Caki2 (cell line): ENCODE measurements at regions not wholly inside any gene's neighbourhood (a gene's known extent, or its start where the extent isn't known, plus 50 kb on each side); places are given as distances from the start of the nearest gene placed in this dataset.

ENCODE experiments used
- DNase-seq: peaks from one replicate; pipeline ENCODE4 v3.0.0-alpha.2; 2015; ENCODE audit warnings: low read depth
- in situ Hi-C: cut with HindIII; loops from 2 replicates; pipeline ENCODE4 v1.10.0; 2016; ENCODE audit warnings: low sequenced_read_pairs, low pct_unique_long_range_greater_than_20kb, mixed read lengths

DNA sequence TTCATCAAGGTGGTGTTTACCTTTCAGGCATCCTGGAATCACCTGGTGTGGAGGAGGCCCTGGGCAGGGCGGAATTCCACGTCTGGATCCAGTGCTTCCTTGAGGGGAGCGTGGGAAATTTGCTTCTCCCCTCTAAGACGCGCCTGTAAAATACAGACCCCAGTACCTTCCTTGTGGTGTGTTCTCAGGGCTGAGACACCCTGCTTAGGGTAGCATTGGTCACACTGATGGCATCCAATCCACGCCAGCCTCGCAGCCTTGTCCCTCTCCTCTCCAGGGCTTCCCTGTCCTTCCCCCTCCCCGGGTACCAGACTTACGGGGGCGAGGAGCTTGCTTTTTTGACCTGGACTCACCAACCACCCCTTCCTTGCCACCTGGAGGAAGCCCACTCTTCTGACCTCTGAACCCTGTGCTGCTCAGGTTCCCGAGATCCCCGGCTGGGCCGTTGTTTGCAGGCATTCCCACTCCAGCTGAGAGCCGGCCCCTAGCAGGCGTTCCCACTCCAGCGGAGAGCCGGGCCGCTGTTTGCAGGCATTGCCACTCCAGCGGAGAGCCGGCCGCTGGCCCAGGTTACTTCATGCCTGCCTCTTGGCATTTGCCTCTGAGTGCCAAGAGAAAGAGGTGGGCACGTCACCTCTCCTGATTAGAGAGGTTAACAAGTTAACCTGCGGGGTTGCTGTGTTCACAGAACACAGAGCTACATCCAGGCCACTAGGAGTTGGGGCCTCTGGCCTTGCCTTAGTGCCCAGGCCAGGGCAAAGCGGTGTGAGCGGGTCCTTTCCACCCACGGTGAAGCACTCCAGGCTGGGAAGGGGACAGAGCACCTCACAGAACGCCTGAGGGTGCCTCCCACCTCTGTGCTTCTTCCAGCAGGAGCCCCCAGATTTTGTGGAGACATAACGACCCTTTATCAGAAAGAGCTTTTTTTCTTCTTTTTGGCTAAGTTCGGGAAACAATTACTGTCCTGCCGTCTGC, 254.0 kb upstream of the PPP2R2D start:
- in situ Hi-C loops, result no loop called here
- DNase-seq, result no peak

DNA sequence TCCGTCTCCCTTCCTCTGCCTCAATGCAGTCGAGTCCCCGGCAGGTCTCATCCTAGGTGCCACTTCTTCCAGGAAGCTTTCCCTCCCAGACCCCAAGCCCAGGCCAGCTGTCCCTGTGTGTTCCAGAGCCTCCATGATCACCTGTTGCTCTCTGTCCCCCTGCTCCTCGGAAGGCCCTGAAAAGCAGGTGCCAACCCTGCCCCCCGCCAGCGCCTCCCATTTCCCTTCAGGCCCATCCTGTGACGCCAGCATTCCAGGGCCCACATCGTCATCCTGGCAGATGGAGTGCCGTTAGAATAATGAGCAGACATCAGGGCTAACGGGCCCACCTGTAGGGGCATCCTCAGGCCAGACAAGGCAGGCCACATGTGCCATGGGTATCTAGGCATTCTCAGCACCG, 253.0 kb upstream of the PPP2R2D start:
- DNase-seq, result no peak
- in situ Hi-C loops, result no loop called here

- DNase-seq, result no peak
- in situ Hi-C loops, result no loop called here
These were observed 252.3 kb upstream of the PPP2R2D start for GRCh38 chr10:131648386-131649020.

DNA sequence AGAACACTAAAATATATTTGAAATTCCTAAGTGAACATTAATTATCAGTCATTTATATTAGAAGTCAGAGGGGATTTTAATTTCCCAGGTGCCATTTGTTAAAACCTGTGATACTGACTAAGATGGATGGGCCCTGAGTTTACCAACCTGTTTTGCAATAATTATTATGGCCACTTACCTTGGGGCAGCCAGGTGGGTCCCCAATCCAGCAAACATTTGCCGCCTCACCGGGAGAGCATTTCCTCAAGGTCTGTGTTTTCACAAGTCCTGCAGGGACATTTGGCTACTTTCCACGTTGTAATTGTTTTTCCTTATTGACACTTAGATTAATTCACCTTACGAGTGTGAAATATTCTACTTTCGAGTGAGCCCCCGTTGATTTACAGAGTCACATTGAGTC, 251.2 kb upstream of the PPP2R2D start:
- in situ Hi-C loops, result no loop called here
- DNase-seq, result no peak

DNA sequence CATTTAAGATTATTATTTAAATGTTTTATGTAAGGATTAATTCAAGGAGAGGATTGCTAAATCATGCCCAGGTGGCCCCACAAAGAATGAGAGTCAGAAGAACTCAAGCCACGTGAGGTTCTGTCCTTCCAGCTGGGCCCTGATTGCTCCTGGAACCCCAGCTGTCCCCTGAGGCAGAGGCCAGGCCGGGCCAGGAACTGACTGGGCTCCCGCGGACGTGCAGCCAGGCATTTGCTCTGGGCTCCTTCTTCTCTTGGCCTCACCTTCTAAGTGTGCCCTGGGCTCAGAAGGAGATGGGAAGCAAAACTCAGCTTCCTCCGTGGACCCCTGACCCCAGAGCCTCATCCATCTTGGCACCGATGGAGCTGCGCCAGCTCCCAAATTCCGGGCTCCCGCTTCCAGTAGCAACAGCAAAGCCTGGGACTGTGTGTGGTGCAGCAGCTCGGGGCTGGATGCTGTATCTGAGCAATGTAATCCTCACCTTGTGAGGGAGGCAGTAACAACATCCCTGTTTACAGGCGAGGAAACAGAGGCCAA, 250.6 kb upstream of the PPP2R2D start:
- in situ Hi-C loops, result no loop called here
- no peak for DNase-seq

DNA sequence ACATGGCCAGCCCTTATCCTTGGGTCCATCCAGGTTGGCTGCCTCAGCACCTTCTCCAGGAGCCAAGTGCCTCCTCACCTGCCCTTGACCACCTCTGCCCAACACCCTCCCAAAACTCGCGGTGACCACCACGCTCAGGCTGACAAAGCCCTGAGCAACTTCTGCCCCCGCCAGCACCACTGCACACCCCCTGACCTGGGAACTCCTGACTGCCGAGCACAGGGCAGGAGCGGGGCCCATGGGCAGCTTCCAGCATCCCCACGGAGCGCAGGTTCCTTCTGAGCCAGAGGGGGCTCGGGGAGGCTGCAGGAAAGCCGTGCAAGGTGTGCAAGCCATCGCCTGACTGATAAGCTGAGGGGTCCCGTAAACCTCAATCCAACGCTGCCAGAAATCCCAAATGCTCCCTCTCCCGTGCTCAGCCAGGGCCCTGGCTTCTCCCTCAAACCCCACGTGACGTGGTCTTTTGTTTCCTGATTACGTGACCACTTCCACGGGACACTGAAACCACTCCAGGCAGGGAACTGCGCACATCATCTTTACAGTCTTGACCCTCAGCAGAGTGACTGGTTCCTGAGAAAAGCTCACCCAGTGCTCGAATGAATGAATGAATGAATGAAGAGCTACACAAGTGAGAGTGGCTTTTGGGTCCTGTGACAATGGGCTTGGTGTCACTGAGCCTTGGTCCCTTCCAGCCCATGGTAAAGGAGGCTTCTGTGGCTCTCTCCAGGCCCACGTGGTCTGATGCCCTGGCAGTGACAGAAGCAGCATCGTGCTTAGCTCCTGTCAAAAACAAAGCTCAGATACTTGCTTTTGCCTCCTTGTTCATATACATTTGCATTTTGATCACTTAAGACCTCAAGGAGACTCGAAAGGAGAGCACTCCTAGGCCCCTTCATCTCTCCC, 249.8 kb upstream of the PPP2R2D start:
- no peak for DNase-seq
- in situ Hi-C loops, result no loop called here

- DNase-seq, result no peak
- in situ Hi-C loops, result no loop called here
These were observed 249.0 kb upstream of the PPP2R2D start for GRCh38 chr10:131651674-131652437.

GRCh38 chr10:131652438-131653139, 248.2 kb upstream of the PPP2R2D start:
- no peak for DNase-seq
- in situ Hi-C loops, result no loop called here

GRCh38 chr10:131653140-131653539, 247.7 kb upstream of the PPP2R2D start:
- no peak for DNase-seq
- in situ Hi-C loops, result no loop called here

- in situ Hi-C loops, result no loop called here
- no peak for DNase-seq
These were observed 247.0 kb upstream of the PPP2R2D start for GRCh38 chr10:131653554-131654470.

DNA sequence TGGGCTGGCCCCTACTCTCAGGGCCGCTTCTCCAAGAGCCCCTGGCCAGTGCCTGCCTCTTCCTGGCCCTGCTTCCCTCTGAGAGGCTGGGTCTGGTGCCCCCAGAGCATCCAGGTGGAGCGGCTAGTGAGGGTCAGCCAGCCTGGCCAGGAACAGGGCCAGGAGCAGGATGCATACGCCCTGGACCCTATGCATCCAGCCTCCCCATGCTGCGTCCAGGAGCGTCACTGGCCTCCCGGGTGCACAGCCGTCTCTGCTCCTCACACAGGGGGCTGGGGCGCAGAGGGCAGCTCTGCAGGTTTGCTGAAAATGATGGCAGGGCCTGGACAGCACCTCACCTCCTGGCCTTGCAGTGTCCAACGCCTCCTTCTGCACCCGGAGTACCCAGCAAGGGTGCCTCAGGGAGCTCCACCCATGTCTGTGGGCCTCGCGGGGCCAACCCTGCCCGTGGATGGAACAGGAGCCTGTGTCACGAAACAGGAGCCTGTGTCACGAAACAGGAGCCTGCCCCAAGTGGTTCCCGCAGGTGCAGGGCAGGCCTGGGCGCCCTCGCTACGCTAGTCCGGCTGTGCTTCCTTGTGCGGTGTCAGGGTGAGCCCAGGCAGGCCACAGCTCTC, 246.2 kb upstream of the PPP2R2D start:
- in situ Hi-C loops, result no loop called here
- no peak for DNase-seq

GRCh38 chr10:131655101-131655849, 245.5 kb upstream of the PPP2R2D start:
- no peak for DNase-seq
- in situ Hi-C loops, result no loop called here

- DNase-seq, result no peak
- in situ Hi-C loops, result no loop called here
These were observed 244.8 kb upstream of the PPP2R2D start for GRCh38 chr10:131656009-131656408.

DNA sequence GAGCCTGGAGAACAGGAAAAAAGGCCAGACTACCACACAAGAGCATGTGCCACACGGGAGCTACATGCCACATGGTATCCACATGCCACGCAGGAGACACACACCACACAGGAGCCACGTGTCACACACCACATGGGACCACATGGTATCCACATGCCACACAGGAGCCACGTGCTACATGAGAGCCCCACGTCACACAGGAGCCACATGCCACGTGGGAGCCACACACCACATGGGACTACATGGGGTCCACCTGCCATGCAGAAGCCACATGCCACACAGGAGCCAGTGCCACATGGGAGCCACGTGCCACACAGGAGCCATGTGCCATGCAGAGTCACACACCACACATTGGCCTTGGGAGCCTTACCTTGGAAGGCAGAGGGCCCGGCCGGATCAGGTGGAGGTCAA, 244.4 kb upstream of the PPP2R2D start:
- no peak for DNase-seq
- in situ Hi-C loops, result no loop called here

- in situ Hi-C loops, result no loop called here
- DNase-seq, result no peak
These were observed 243.4 kb upstream of the PPP2R2D start for GRCh38 chr10:131657318-131657984.
